HUES64 (cell line): ENCODE measurements at regions not wholly inside any gene's neighbourhood (a gene's known extent, or its start where the extent isn't known, plus 50 kb on each side); places are given as distances from the start of the nearest gene placed in this dataset.

Experiments
- H3K27ac ChIP-seq: 2 replicates; pipeline ENCODE4 v1.7.0; 2013; ENCODE audit warnings: low read depth, low read length, inconsistent platforms
- H3K27me3 ChIP-seq: 2 replicates; pipeline ENCODE4 v1.6.1; 2013; ENCODE audit warnings: mild to moderate bottlenecking, low read length; ENCODE audit not compliant: insufficient read depth
- H3K36me3 ChIP-seq: 2 replicates; pipeline ENCODE4 v1.6.1; 2013; ENCODE audit warnings: mild to moderate bottlenecking, low read length; ENCODE audit not compliant: insufficient read depth
- H3K4me1 ChIP-seq: 2 replicates; pipeline ENCODE4 v1.6.1; 2013; ENCODE audit warnings: mild to moderate bottlenecking, low read length, moderate library complexity; ENCODE audit not compliant: insufficient read depth
- H3K4me3 ChIP-seq: 2 replicates; pipeline ENCODE4 v1.5.1; 2013; ENCODE audit warnings: mild to moderate bottlenecking, low read length, moderate library complexity
- H3K9ac ChIP-seq: 2 replicates; pipeline ENCODE4 v1.6.1; 2013; ENCODE audit warnings: mild to moderate bottlenecking, low read depth, low read length
- H3K9me3 ChIP-seq: 2 replicates; pipeline ENCODE4 v1.6.1; 2013; ENCODE audit warnings: low read depth, low read length; ENCODE audit not compliant: insufficient read depth
- WGBS: fragments of 150-250, 120-280 bp; methylation state at CpG from one replicate; pipeline ENCODE4 v1.1.7; 2013; ENCODE audit warnings: missing lambda C conversion rate; 5-methylcytosine and 5-hydroxymethylcytosine counted together

GRCh38 chr6:6993503-6994237, 114.1 kb upstream of the RREB1 start:
- peaks cover 5% of the 10 kb centered on the region; the same call in 1 of the 2 replicates for H3K4me1 ChIP-seq
- WGBS, result 81% methylated on average over 1 of the region's 4 CpGs
- H3K36me3 ChIP-seq, result no peaks in the 10 kb centered on the region
- H3K9ac ChIP-seq, result no peak overlapping the region
- H3K4me3 ChIP-seq, result no peak overlapping the region
- no peak overlapping the region for H3K27ac ChIP-seq
- no peaks in the 10 kb centered on the region for H3K9me3 ChIP-seq
- H3K27me3 ChIP-seq, result no peaks in the 10 kb centered on the region

DNA sequence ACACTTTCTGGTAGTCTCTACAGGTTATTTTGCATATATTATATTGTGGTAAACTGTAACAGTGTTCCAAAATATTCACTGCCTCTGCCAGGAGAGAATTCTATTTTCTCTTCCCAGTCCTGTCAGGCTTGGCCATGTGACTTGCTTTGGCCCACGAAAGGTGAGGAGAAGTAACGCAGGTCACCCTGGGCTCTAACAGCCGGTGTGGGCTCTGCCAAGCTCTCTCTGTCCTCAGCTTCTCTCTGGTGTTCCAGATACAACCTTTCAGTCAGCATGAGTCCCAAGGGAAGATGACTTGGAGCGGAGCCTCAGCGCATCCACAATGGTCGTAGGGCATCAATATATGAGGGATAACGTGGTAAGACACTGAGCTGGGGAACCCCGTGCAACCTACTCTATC, 113.0 kb upstream of the RREB1 start:
- no peaks in the 10 kb centered on the region for H3K36me3 ChIP-seq
- no peaks in the 10 kb centered on the region for H3K27me3 ChIP-seq
- H3K27ac ChIP-seq, result no peak overlapping the region
- WGBS, result 97% methylated on average over 8 of the region's 8 CpGs
- H3K9ac ChIP-seq, result no peak overlapping the region
- H3K9me3 ChIP-seq, result no peaks in the 10 kb centered on the region
- peaks cover 5% of the 10 kb centered on the region; the same call in 1 of the 2 replicates for H3K4me1 ChIP-seq
- H3K4me3 ChIP-seq, result no peak overlapping the region

DNA sequence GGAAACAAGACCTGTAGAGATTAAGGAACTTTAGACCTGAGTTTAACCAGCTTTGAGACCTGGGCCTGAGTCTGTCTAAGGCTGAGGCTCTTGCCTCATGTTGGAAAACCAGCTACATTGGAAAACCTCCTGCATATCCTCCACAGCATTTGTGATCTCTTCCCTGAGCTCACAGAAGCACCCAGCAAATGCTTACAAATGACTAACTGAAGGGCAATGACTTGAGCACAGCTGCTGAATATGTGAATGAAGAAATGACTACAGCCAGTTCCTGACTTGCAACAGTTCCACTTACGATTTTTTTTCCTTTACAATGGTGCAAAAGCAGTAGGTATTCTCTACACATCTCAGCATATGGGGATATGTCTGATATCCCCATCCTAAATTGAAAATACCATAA, 112.4 kb upstream of the RREB1 start:
- no peak overlapping the region for H3K27ac ChIP-seq
- no peaks in the 10 kb centered on the region for H3K9me3 ChIP-seq
- no peak overlapping the region for H3K9ac ChIP-seq
- WGBS, result 100% methylated on average over 1 of the region's 1 CpG
- no peaks in the 10 kb centered on the region for H3K27me3 ChIP-seq
- H3K4me1 ChIP-seq, result peaks cover 5% of the 10 kb centered on the region; the same call in 1 of the 2 replicates
- no peak overlapping the region for H3K4me3 ChIP-seq
- no peaks in the 10 kb centered on the region for H3K36me3 ChIP-seq

DNA sequence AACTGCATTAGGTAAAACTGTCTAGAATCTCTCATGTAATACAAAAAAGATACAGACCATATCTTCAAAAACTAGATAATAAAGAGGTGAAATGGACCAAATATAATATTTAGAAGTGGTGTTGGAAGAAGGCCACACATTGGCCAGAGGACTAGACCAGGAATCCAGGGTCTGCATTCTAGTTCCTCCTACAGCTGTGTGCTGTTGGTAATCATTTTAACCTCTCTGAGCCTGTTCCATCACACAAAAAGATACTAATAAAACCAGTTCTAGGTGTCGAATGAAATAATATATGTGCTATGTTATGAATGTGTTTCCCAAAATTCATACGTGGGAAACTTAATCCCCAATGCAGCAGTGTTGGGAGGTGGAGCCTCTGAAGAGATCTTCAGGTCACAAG, 111.6 kb upstream of the RREB1 start:
- H3K9me3 ChIP-seq, result no peaks in the 10 kb centered on the region
- no peaks in the 10 kb centered on the region for H3K36me3 ChIP-seq
- 96% methylated on average over 2 of the region's 2 CpGs for WGBS
- no peak overlapping the region for H3K4me3 ChIP-seq
- H3K27ac ChIP-seq, result no peak overlapping the region
- no peaks in the 10 kb centered on the region for H3K27me3 ChIP-seq
- no peak overlapping the region for H3K9ac ChIP-seq
- H3K4me1 ChIP-seq, result peaks cover 5% of the 10 kb centered on the region; the same call in 1 of the 2 replicates

DNA sequence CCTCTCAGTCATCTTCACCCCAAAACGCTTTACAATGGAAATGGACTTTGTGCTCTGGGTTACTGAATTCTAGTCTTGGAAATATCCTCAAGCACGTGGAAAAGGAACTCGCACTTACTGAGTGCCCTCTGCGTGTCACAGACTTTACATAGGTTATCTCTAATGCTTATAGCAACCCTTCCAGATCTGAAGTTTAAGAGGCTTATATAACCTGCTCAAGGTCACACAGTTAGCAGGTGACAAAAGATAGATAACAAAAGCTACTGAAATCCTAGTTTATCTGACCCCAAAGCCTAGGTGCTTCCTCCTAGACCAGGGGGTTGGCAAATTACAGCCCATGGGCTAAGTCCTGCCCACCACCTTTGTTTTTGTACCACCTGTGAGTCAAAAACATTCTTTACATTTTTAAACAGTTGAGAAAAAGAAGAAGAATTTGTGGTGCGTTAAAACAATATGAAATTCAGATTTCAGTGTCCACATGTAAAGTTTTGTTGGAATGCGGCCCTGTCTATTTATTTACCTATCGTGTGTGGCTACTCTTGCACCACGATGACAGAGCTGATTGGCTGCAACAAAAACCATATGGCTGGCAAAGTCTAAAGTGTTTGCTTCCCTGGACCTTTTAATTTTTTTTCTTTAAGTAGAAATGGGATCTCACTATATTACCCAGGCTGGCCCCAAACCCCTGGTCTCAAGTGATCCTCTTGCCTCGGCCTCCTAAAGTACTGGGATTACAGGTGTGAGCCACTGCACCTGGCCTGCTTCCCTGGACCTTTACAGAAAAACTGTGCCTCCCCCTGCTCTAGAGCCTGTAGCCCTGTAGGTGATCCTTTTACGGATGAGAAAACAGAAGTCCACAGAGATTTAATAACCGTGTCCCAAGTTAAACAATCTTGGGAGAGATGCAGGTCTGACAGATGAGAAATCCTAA, 110.2 kb upstream of the RREB1 start:
- Histone ChIP-seq H3K36me3 (no peaks in the 10 kb centered on the region), H3K4me3 (no peak overlapping the region), H3K9ac (no peak overlapping the region), H3K9me3 (no peaks in the 10 kb centered on the region), H3K4me1 (peaks cover 5% of the 10 kb centered on the region; the same call in 1 of the 2 replicates), H3K27me3 (no peaks in the 10 kb centered on the region), H3K27ac (no peak overlapping the region)
- 85% methylated on average over 11 of the region's 11 CpGs for WGBS

DNA sequence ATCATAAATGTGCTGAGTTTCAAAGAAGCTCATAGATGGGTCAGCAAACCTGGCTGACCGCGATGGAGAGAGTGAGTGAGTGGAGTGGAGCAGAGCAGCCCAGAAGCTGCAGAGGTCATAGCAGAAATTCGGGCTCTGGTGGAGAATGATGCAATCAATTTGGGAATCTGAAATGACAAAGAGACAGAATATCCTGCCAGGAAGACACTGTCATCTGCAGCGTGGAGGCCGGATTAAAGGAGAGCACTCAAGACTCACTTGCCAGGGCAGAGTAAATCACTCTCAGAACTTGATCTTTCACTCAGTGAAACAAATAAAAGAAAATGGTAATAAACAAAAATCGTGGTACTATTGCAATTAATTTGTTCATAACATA, 109.6 kb upstream of the RREB1 start:
- no peak overlapping the region for H3K27ac ChIP-seq
- no peaks in the 10 kb centered on the region for H3K36me3 ChIP-seq
- no peak overlapping the region for H3K9ac ChIP-seq
- whole genome bisulfite sequencing, result 83% methylated on average over 5 of the region's 6 CpGs
- no peaks in the 10 kb centered on the region for H3K27me3 ChIP-seq
- H3K4me3 ChIP-seq, result no peak overlapping the region
- H3K9me3 ChIP-seq, result no peaks in the 10 kb centered on the region
- peaks cover 5% of the 10 kb centered on the region; the same call in 1 of the 2 replicates for H3K4me1 ChIP-seq

DNA sequence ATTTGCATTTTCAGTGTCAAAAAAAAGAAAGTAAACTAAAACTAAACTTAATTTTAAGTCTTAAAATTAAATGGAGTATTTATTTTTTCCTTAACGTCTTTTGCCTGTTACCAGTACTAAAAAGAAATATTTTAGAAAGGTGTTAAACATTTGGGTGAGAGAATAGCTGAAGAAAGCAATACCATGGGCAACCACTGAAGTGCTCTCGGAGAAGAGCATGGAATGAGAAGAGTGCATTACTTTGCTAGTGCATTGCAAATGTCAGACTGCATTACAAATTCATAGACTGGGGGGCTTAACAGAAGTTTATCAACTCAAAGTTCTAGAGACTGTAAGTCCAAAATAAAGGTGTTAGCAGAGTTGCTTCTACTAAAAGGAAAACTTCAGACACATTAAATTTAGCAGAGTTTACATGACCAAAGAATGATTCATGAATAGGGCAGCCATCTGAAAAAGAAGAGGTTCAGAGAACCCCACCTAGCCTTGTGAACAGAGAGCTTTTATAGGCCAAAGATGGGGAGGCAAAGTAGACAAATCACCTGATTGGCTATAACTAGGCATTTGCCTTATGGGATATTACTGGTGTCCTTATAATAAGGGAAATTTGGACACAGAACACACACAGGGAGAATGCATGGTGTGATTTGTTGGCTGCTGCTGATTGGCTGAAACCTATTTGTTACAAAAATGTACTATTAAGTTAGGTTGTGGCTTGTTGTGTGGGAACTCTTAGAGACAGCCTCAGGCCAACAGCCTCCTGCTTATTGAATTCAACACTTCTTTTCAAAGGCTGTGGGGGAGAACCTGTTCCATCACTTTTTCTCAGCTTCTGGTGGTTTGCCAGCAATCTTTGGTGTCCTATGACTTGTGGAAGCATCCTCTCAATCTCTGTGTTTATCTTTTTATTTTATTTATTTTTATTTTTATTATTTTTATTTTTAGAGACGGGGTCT, 106.7 kb upstream of the RREB1 start:
- Histone ChIP-seq H3K27me3 (no peaks in the 10 kb centered on the region), H3K36me3 (no peaks in the 10 kb centered on the region), H3K9ac (no peak overlapping the region), H3K4me1 (peaks cover 5% of the 10 kb centered on the region; the same call in 1 of the 2 replicates), H3K4me3 (no peak overlapping the region), H3K27ac (no peak overlapping the region), H3K9me3 (no peaks in the 10 kb centered on the region)
- 97% methylated on average over 2 of the region's 3 CpGs for WGBS

DNA sequence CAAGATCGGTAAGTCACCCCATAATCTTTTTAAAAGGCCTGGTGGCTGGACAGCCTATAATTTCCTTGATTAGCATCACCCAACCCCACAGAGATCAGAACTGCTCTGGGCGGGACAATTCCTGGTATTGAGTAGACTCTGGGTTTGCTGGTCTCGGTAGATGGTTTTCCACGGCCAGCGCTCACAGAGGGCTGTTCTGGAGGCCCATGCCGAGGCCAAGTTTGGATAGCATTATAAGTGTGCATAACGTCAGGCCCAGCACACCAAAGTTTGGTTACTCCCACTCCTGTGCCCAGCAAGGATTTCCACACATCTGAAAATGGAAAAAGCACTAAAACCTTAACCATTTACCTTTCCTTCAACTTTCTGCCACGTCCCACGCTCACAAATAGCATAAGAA, 104.7 kb upstream of the RREB1 start:
- Histone ChIP-seq H3K9me3 (no peaks in the 10 kb centered on the region), H3K27ac (no peak overlapping the region), H3K9ac (no peak overlapping the region), H3K36me3 (no peaks in the 10 kb centered on the region), H3K4me1 (peaks cover 3% of the 10 kb centered on the region), H3K27me3 (no peaks in the 10 kb centered on the region), H3K4me3 (no peak overlapping the region)
- 94% methylated on average over 9 of the region's 9 CpGs for WGBS

DNA sequence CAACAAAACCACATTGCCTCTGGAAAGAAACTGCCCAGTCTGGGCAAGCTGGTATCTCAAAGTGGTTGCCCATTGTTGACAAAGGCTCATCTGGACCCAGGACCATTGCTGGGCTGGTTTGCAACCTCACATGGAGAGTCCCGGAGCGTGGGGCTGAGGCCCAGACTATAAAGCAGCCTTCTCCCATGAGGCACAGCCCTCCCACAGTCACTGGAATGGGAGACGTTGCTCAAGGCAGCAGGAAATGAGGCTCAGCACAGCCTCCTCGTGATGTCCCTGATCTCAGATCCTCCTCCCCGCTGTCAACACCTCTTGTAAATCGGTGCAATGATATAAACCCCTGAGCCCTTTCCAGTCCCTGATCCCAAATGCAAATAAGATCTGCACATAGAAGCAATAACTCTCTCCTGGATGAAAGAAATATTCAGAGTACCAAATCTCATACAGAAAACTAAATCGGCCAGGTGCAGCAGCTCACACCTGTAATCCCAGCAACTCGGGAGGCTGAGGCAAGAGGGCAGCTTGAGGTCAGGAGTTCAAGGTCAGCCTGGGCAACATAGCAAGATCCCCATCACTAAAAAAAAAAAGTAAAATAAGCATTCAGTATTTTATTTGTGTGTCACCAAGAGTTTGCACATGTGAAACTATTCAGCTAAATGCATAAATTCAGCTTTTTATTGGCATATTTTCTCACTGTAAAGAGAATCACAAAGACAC, 103.0 kb upstream of the RREB1 start:
- no peak overlapping the region for H3K27ac ChIP-seq
- no peaks in the 10 kb centered on the region for H3K9me3 ChIP-seq
- H3K9ac ChIP-seq, result no peak overlapping the region
- no peaks in the 10 kb centered on the region for H3K36me3 ChIP-seq
- no peaks in the 10 kb centered on the region for H3K27me3 ChIP-seq
- WGBS, result 86% methylated on average over 8 of the region's 8 CpGs
- H3K4me1 ChIP-seq, result peaks cover 13% of the 10 kb centered on the region
- H3K4me3 ChIP-seq, result no peak overlapping the region

DNA sequence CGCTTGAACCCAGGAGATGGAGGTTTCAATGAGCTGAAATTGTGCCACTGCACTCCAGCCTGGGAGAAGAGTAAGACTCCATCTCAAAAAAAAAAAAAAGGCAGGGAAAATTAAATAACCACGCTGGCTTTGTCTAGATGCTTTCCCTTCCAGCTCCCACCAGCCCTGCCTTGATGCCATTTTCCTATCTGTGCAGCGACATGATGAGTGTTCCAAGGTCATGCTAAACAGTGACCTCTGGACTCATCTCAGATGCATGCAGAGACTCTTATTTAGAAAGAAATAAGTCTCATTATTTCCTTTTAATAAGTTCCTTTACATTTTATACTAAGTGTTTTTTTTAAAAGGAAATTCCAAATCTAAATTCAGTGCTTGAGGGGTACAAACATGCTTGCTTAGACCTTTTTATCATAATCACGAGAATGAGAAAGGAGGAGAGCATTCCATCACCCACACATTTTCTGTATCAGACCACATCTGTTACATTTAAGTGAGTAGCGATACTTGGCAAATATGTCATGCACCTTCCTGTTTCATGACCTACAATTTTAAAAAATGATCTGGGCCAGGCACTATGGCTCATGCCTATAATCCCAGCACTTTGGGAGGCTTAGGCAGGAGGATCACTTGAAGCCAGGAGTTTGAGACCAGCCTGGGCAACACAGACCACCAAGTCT, 101.1 kb upstream of the RREB1 start:
- WGBS, result 94% methylated on average over 5 of the region's 5 CpGs
- Histone ChIP-seq H3K9ac (no peak overlapping the region), H3K4me1 (peaks cover 13% of the 10 kb centered on the region)

More for the DNA sequence above, 101.1 kb upstream of the RREB1 start:
- Histone ChIP-seq H3K4me3 (no peak overlapping the region), H3K27ac (no peak overlapping the region), H3K27me3 (no peaks in the 10 kb centered on the region), H3K36me3 (no peaks in the 10 kb centered on the region), H3K9me3 (no peaks in the 10 kb centered on the region)
